ENCODE measurements at regions not wholly inside any gene's neighbourhood (a gene's known extent, or its start where the extent isn't known, plus 50 kb on each side); places are given as distances from the start of the nearest gene placed in this dataset.

GRCh38 chrX:147405764-147406163, 506.0 kb upstream of the FMR1 start:
- Mint-ChIP-seq H3K4me3 (no peak overlapping the region), H3K36me3 (no peaks in the 10 kb centered on the region), H3K27ac (no peak overlapping the region), H3K9me3 (peaks cover 0 to 5% (median 1%) of the 10 kb centered on the region in 3 donors), H3K4me1 (peaks cover 0 to 2% (median 0%) of the 10 kb centered on the region in 3 donors), H3K27me3 (no peaks in the 10 kb centered on the region)

DNA sequence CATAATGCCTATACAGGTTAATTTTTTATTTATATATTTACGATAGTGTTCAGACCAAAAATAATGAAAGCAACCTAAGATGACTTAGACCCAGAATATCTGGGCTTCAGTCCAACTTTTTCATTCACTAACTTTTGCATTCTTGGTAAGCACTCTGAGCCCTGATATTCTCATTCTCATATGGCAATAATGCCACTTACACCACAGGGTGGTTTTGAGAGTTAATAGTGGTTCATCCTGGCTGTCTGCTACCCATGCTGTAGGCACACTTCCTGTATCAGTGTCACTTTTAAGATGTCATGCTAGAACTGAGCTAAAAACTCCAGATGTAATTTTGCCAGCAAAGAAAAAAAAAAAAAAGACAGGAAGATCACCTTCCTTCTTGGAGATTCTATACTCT, 508.7 kb upstream of the FMR1 start:
- H3K4me1 Mint-ChIP-seq, result peaks cover 0 to 2% (median 0%) of the 10 kb centered on the region in 3 donors

GRCh38 chrX:147378767-147379166, 533.0 kb upstream of the FMR1 start:
- Mint-ChIP-seq H3K36me3 (no peaks in the 10 kb centered on the region), H3K27me3 (no peaks in the 10 kb centered on the region), H3K27ac (no peak overlapping the region), H3K9me3 (peaks cover 0 to 3% (median 3%) of the 10 kb centered on the region in 3 donors), H3K4me1 (peaks cover 0 to 1% (median 0%) of the 10 kb centered on the region in 3 donors), H3K4me3 (no peak overlapping the region)

More for the DNA sequence above, 508.7 kb upstream of the FMR1 start:
- no peaks in the 10 kb centered on the region for H3K36me3 Mint-ChIP-seq
- no peaks in the 10 kb centered on the region for H3K27me3 Mint-ChIP-seq
- H3K4me3 Mint-ChIP-seq, result no peak overlapping the region
- no peak overlapping the region for H3K27ac Mint-ChIP-seq
- peaks cover 0 to 6% (median 5%) of the 10 kb centered on the region in 3 donors for H3K9me3 Mint-ChIP-seq

- H3K27ac Mint-ChIP-seq, result no peak overlapping the region
- no peak overlapping the region for H3K4me3 Mint-ChIP-seq
- peaks cover 0 to 3% (median 3%) of the 10 kb centered on the region in 3 donors for H3K9me3 Mint-ChIP-seq
- H3K36me3 Mint-ChIP-seq, result no peaks in the 10 kb centered on the region
- peaks cover 0 to 1% (median 0%) of the 10 kb centered on the region in 3 donors for H3K4me1 Mint-ChIP-seq
- H3K27me3 Mint-ChIP-seq, result no peaks in the 10 kb centered on the region
Measured at GRCh38 chrX:147377728-147378127, 534.0 kb upstream of the FMR1 start.

DNA sequence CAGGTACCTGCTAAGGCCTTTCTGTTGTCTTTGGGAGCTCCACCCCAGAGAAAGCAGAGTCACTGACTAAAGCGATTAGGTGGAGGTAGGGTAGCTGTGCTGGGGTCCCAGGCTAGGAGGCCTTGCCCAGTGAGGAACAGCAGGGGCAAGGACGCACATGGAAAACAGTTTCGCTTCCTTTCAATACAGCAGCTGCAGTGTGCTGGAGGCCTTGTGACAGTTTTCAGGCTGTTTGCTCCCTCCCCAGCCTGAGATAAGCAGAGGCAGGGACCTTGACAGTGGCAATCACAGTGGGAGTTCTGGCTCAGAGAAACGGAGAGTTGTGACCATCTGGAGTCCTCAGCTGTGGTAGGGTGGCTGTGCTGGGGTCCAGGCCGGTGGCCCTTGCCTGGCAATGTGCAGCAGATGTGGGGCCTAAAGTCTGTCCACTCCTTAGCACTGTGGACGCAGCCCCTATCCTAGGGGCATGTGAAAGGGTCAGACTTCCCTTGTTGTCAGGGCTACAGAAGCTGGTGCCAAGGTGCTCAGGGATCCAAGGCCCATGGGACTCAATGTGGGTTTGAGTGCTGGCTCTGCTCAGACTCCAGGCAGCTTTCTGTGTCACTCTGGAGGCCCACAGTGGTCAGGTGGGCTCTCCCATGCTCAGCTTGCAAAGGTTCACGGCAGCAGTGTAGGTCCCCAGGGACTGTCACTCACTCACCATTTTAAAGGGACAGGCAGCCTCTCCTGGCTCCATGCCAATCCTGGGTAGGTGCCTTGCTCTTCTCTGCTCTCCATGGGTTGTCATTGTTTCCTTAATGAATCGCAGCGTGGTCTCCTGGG, 534.9 kb upstream of the FMR1 start:
- no peak overlapping the region for H3K27ac Mint-ChIP-seq
- H3K4me3 Mint-ChIP-seq, result no peak overlapping the region
- peaks cover 0 to 3% (median 3%) of the 10 kb centered on the region in 3 donors for H3K9me3 Mint-ChIP-seq
- H3K27me3 Mint-ChIP-seq, result no peaks in the 10 kb centered on the region
- peaks cover 0 to 1% (median 0%) of the 10 kb centered on the region in 3 donors for H3K4me1 Mint-ChIP-seq
- H3K36me3 Mint-ChIP-seq, result no peaks in the 10 kb centered on the region

- no peak overlapping the region for H3K27ac Mint-ChIP-seq
- no peaks in the 10 kb centered on the region for H3K4me1 Mint-ChIP-seq
- H3K4me3 Mint-ChIP-seq, result no peak overlapping the region
- H3K27me3 Mint-ChIP-seq, result no peaks in the 10 kb centered on the region
- peaks cover 0 to 3% (median 0%) of the 10 kb centered on the region in 3 donors for H3K9me3 Mint-ChIP-seq
- no peaks in the 10 kb centered on the region for H3K36me3 Mint-ChIP-seq
Measured at GRCh38 chrX:147364896-147365295, 546.8 kb upstream of the FMR1 start.

- Mint-ChIP-seq H3K27me3 (no peaks in the 10 kb centered on the region), H3K4me3 (no peak overlapping the region), H3K27ac (no peak overlapping the region), H3K4me1 (no peaks in the 10 kb centered on the region), H3K36me3 (peaks cover 3% of the 10 kb centered on the region), H3K9me3 (peaks cover 9 to 16% (median 10%) of the 10 kb centered on the region in 3 donors)
Measured at GRCh38 chrX:147351644-147352043, 537.1 kb upstream of the CXorf51A start.

DNA sequence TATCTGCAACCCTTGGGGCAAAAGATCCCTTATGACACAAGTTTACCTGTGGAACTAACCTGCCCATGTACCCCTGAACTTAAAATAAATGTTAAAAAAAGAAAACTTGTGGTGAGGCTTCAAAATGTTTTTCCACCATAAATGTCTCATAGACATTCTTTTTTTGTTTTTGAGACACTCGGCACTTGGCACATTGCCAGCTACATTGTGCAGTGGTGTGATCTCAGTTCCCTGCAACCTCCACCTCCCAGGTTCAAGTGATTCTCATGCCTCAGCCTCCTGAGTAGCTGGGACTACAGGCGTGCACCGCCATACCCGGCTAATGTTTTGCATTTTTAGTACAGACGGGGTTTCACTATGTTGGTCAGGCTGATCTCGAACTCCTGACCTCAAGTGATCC, 528.9 kb upstream of the CXorf51A start:
- Mint-ChIP-seq H3K9me3 (peaks cover 0 to 6% (median 1%) of the 10 kb centered on the region in 3 donors), H3K4me3 (no peak overlapping the region), H3K36me3 (no peaks in the 10 kb centered on the region), H3K27ac (no peak overlapping the region), H3K4me1 (no peaks in the 10 kb centered on the region), H3K27me3 (no peaks in the 10 kb centered on the region)

GRCh38 chrX:147342197-147342596, 527.7 kb upstream of the CXorf51A start:
- H3K4me3 Mint-ChIP-seq, result no peak overlapping the region
- H3K9me3 Mint-ChIP-seq, result peaks cover 0 to 4% (median 1%) of the 10 kb centered on the region in 3 donors
- no peaks in the 10 kb centered on the region for H3K27me3 Mint-ChIP-seq
- H3K27ac Mint-ChIP-seq, result no peak overlapping the region
- H3K4me1 Mint-ChIP-seq, result no peaks in the 10 kb centered on the region
- H3K36me3 Mint-ChIP-seq, result no peaks in the 10 kb centered on the region

GRCh38 chrX:147340947-147341346, 526.4 kb upstream of the CXorf51A start:
- H3K4me1 Mint-ChIP-seq, result no peaks in the 10 kb centered on the region
- H3K4me3 Mint-ChIP-seq, result no peak overlapping the region
- peak overlapping the region in 1 of 3 donors; percentile 9 for H3K27ac Mint-ChIP-seq

DNA sequence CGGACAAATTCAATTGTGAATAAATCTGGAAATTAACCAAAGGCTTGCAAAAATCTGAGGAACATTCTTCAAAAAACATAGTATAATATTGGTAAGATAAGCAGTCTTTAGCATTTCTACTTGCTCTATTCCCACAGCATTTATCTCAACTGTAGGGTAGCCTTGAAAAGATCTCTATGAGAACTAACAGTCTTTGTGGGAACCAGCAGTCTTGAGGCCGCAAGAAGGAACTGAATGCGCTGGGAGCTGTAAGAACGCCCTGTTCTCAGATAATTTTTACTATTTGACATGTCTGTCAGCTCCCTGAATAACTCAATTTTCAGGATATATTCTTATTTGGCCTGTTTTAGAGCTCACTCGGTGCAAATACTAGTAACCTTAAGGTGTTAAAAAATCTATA, 519.3 kb upstream of the CXorf51A start:
- Mint-ChIP-seq H3K36me3 (no peaks in the 10 kb centered on the region), H3K9me3 (peaks cover 2 to 9% (median 2%) of the 10 kb centered on the region in 3 donors), H3K27ac (no peak overlapping the region), H3K4me1 (no peaks in the 10 kb centered on the region), H3K4me3 (no peak overlapping the region), H3K27me3 (no peaks in the 10 kb centered on the region)

More at GRCh38 chrX:147340947-147341346, 526.4 kb upstream of the CXorf51A start:
- Mint-ChIP-seq H3K36me3 (no peaks in the 10 kb centered on the region), H3K9me3 (peaks cover 0 to 9% (median 1%) of the 10 kb centered on the region in 3 donors), H3K27me3 (no peaks in the 10 kb centered on the region)

- no peak overlapping the region for H3K27ac Mint-ChIP-seq
- no peaks in the 10 kb centered on the region for H3K4me1 Mint-ChIP-seq
- H3K4me3 Mint-ChIP-seq, result no peak overlapping the region
- no peaks in the 10 kb centered on the region for H3K36me3 Mint-ChIP-seq
- peaks cover 0 to 2% (median 0%) of the 10 kb centered on the region in 3 donors for H3K9me3 Mint-ChIP-seq
- no peaks in the 10 kb centered on the region for H3K27me3 Mint-ChIP-seq
Measured at GRCh38 chrX:147322496-147322895, 508.0 kb upstream of the CXorf51A start.

GRCh38 chrX:147315483-147315882, 500.9 kb upstream of the CXorf51A start:
- no peaks in the 10 kb centered on the region for H3K27me3 Mint-ChIP-seq
- peaks cover 0 to 9% (median 4%) of the 10 kb centered on the region in 3 donors for H3K9me3 Mint-ChIP-seq
- no peak overlapping the region for H3K27ac Mint-ChIP-seq
- H3K36me3 Mint-ChIP-seq, result no peaks in the 10 kb centered on the region
- H3K4me1 Mint-ChIP-seq, result no peaks in the 10 kb centered on the region
- no peak overlapping the region for H3K4me3 Mint-ChIP-seq

Data from IgD-negative memory B cell (primary cell).